ENCODE measurements at regions not wholly inside any gene's neighbourhood (a gene's known extent, or its start where the extent isn't known, plus 50 kb on each side); places are given as distances from the start of the nearest gene placed in this dataset.

DNA sequence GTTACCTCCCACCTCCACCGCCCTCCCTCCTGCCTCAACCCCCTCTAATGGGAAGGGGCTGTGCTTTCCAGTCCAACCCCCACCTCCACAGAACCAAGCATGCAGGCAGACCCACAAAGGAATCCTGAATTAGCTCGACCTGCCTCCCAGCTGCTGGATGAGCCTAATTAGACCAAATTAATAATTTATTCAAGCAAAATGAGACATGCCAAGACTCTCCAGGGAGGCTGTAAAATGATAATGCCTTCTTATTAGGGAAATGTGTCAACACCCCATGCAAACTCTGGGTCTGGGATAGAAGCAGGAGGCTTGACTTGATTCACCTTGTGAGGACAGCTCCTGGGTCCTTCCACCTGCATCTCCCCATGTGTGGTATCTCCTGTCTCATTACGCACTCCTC is 59.4 kb upstream of the HMGXB4 start:
- Histone ChIP-seq H3K4me1 (ENCODE audit: control insufficient read depth in 5 of 5, insufficient read depth in 5 of 5, low read length in 5 of 5) (no peaks in the 10 kb centered on the region), H3K27me3 (ENCODE audit: control insufficient read depth in 5 of 5, insufficient read depth in 4 of 5, low read length in 5 of 5) (peaks cover 0 to 16% (median 6%) of the 10 kb centered on the region in 5 donors), H3K27ac (ENCODE audit: low read depth, low read length) (no peak overlapping the region), H3K9ac (ENCODE audit: low read length in 5 of 5) (no peak overlapping the region), H3K4me3 (ENCODE audit: low read depth in 1 of 5, low read length in 5 of 5) (no peak overlapping the region), H3K9me3 (ENCODE audit: control insufficient read depth in 5 of 5, low read length in 5 of 5) (no peaks in the 10 kb centered on the region), H3K36me3 (ENCODE audit: control insufficient read depth in 5 of 5, insufficient read depth in 5 of 5, low read length in 5 of 5) (no peaks in the 10 kb centered on the region)

DNA sequence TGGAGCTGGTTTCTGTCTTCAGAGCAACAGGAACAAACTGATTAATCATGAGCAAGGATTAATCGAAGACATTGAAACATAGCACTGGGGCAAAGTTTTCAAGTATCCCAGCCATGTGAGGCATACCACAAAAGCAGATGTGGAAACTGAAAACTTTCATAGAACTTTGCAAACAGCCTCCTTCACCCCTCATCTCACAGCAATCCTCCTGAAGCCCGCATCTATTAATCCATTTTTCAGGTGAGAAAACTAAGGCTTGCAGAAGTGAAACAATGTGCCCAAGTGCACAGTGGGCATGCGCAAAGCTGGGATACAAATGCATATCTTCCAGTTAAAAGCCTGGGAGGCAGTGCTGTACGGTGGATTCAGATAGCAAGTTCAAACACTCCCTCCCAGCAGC is 58.6 kb upstream of the HMGXB4 start:
- H3K4me3 ChIP-seq (ENCODE audit: low read depth in 1 of 5, low read length in 5 of 5): no peak overlapping the region
- H3K27ac ChIP-seq (ENCODE audit: low read depth, low read length): no peak overlapping the region
- no peaks in the 10 kb centered on the region for H3K9me3 ChIP-seq (ENCODE audit: control insufficient read depth in 5 of 5, low read length in 5 of 5)
- peaks cover 0 to 16% (median 6%) of the 10 kb centered on the region in 5 donors for H3K27me3 ChIP-seq (ENCODE audit: control insufficient read depth in 5 of 5, insufficient read depth in 4 of 5, low read length in 5 of 5)
- no peaks in the 10 kb centered on the region for H3K4me1 ChIP-seq (ENCODE audit: control insufficient read depth in 5 of 5, insufficient read depth in 5 of 5, low read length in 5 of 5)
- no peaks in the 10 kb centered on the region for H3K36me3 ChIP-seq (ENCODE audit: control insufficient read depth in 5 of 5, insufficient read depth in 5 of 5, low read length in 5 of 5)
- no peak overlapping the region for H3K9ac ChIP-seq (ENCODE audit: low read length in 5 of 5)

DNA sequence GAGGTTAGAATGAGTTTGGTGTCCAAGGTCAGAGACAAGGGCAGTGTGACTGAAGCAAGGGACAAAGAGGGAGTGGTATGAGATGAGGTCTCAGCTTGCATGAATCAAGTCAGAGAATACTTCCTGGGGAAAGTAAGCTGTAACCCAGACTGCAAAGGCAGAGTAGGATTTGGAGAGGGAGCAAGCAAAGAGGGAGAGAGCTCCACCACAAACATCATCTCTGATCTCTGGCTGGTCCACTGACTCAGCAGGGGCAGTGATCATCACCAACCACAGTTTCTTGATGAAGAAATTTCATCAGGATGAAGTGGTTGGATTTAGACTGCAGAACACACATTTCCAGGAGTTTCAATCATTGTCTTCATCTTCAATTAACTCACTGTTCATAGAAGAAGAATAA is 54.9 kb upstream of the HMGXB4 start:
- Histone ChIP-seq H3K27ac (ENCODE audit: low read depth, low read length) (no peak overlapping the region), H3K36me3 (ENCODE audit: control insufficient read depth in 5 of 5, insufficient read depth in 5 of 5, low read length in 5 of 5) (no peaks in the 10 kb centered on the region), H3K9me3 (ENCODE audit: control insufficient read depth in 5 of 5, low read length in 5 of 5) (no peaks in the 10 kb centered on the region), H3K27me3 (ENCODE audit: control insufficient read depth in 5 of 5, insufficient read depth in 4 of 5, low read length in 5 of 5) (peaks cover 0 to 17% (median 10%) of the 10 kb centered on the region in 5 donors), H3K4me3 (ENCODE audit: low read depth in 1 of 5, low read length in 5 of 5) (no peak overlapping the region), H3K9ac (ENCODE audit: low read length in 5 of 5) (no peak overlapping the region), H3K4me1 (ENCODE audit: control insufficient read depth in 5 of 5, insufficient read depth in 5 of 5, low read length in 5 of 5) (no peaks in the 10 kb centered on the region)

DNA sequence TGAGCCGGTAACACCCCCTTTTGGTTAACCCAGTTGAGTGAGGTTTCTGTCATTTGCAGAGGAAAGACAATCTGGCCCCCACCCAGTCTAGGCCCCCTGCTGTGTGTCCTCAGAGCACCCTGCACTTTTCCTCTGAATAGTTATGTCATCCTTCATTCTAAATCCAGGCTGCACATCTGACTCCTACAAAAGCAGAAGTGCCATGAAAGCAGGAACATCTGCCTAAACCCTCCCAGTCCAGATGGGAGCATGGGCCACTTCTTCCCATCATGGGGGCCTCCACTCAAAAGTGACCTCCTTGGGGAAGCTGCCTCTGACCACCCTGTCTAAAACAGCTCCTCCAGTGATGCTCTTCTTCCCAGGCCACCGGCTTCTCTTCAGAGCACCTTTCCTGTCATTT is 53.7 kb upstream of the HMGXB4 start:
- Histone ChIP-seq H3K36me3 (ENCODE audit: control insufficient read depth in 5 of 5, insufficient read depth in 5 of 5, low read length in 5 of 5) (no peaks in the 10 kb centered on the region), H3K9ac (ENCODE audit: low read length in 5 of 5) (no peak overlapping the region), H3K4me3 (ENCODE audit: low read depth in 1 of 5, low read length in 5 of 5) (no peak overlapping the region), H3K27ac (ENCODE audit: low read depth, low read length) (no peak overlapping the region), H3K9me3 (ENCODE audit: control insufficient read depth in 5 of 5, low read length in 5 of 5) (no peaks in the 10 kb centered on the region), H3K27me3 (ENCODE audit: control insufficient read depth in 5 of 5, insufficient read depth in 4 of 5, low read length in 5 of 5) (peaks cover 3 to 13% (median 11%) of the 10 kb centered on the region in 5 donors), H3K4me1 (ENCODE audit: control insufficient read depth in 5 of 5, insufficient read depth in 5 of 5, low read length in 5 of 5) (no peaks in the 10 kb centered on the region)

DNA sequence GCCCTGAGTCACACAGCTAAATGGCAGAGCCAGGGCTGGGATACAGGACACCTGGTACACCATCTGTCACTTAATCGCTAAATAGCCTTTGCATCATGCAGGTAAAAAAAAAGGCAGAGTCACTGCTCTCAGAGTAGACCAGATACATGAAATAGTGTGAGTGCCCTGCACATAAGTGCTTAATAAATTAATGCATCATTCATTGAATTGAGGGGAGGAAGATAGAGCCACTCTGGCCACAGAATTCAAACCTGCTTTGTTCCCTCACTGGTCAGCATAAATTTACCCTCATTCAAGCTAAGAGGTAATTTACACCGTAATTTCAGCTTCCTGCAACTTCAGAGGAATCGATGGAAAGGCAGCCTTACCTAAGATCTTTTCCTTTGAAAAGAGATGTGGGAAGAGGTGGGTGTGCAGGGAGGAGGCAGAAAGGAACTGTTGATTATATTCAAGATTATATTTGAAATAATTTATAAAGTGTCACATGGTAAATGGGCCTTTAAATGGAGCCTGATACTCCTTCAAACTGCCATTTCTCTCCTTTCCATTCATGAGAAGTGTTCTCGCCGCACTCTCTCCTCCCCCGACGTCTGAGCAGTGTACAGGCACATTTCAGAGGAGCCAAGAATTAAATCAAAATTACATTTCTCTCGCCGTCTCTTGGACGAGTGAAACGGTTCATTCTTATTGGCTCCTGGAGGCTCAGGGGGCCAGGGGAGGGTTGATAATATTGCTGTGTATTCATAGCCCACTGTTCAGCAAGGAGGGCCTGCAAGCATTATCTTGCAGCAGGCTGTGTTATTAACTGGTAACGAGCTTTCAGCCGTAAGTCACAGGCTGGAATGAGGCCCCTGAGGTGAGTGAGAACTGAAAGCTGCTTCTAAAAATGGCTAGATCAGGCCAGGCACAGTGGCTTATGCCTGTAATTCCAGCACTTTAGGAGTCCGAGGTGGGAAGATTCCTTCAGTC is 52.2 kb upstream of the HMGXB4 start:
- H3K27ac ChIP-seq (ENCODE audit: low read depth, low read length): no peak overlapping the region
- no peaks in the 10 kb centered on the region for H3K9me3 ChIP-seq (ENCODE audit: control insufficient read depth in 5 of 5, low read length in 5 of 5)
- no peaks in the 10 kb centered on the region for H3K36me3 ChIP-seq (ENCODE audit: control insufficient read depth in 5 of 5, insufficient read depth in 5 of 5, low read length in 5 of 5)
- H3K9ac ChIP-seq (ENCODE audit: low read length in 5 of 5): no peak overlapping the region
- peaks cover 3 to 11% (median 7%) of the 10 kb centered on the region in 5 donors for H3K27me3 ChIP-seq (ENCODE audit: control insufficient read depth in 5 of 5, insufficient read depth in 4 of 5, low read length in 5 of 5)
- H3K4me1 ChIP-seq (ENCODE audit: control insufficient read depth in 5 of 5, insufficient read depth in 5 of 5, low read length in 5 of 5): no peaks in the 10 kb centered on the region
- no peak overlapping the region for H3K4me3 ChIP-seq (ENCODE audit: low read depth in 1 of 5, low read length in 5 of 5)

DNA sequence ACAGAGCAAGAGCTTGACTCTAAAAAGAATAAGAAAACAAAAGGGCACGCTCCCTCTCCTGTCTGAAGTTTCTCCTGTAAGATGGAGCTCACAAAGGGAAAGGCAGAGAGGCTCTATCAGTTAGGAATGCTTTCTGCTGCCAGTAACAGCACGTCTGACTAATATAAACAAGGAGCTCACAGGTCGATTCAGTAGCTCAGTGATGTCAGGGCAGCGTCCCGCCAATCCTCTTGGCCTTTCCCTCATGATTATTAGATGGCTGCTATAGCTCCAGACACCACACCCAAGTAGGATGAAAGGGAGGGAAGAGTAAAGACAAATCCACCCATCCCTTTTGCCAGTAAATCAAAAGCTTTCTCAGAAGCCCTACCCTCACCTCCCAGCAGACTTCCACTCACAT is 51.3 kb upstream of the HMGXB4 start:
- H3K36me3 ChIP-seq (ENCODE audit: control insufficient read depth in 5 of 5, insufficient read depth in 5 of 5, low read length in 5 of 5): no peaks in the 10 kb centered on the region
- H3K9ac ChIP-seq (ENCODE audit: low read length in 5 of 5): no peak overlapping the region
- no peak overlapping the region for H3K4me3 ChIP-seq (ENCODE audit: low read depth in 1 of 5, low read length in 5 of 5)
- no peaks in the 10 kb centered on the region for H3K4me1 ChIP-seq (ENCODE audit: control insufficient read depth in 5 of 5, insufficient read depth in 5 of 5, low read length in 5 of 5)
- no peak overlapping the region for H3K27ac ChIP-seq (ENCODE audit: low read depth, low read length)
- H3K27me3 ChIP-seq (ENCODE audit: control insufficient read depth in 5 of 5, insufficient read depth in 4 of 5, low read length in 5 of 5): peaks cover 6 to 11% (median 10%) of the 10 kb centered on the region in 5 donors
- no peaks in the 10 kb centered on the region for H3K9me3 ChIP-seq (ENCODE audit: control insufficient read depth in 5 of 5, low read length in 5 of 5)

DNA sequence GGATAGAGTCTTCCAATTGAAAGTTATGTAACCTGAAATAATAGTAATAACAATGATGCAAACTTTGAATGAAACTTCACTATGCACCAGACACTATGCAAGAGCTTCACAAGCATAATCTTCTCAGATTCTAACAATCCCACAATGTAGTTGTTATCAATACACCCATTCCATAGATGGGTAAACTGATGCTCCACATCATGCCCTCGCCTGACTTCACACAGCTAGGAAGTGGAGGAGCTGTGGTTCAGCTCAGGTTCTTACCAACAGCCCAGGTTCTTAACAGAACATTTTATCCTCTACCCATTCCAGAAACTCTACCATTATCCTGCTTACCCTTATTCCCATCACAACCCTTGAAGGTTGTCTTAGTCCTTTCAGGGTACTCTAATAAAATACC is 50.4 kb upstream of the HMGXB4 start:
- Histone ChIP-seq H3K4me3 (ENCODE audit: low read depth in 1 of 5, low read length in 5 of 5) (no peak overlapping the region), H3K27me3 (ENCODE audit: control insufficient read depth in 5 of 5, insufficient read depth in 4 of 5, low read length in 5 of 5) (peaks cover 8 to 14% (median 11%) of the 10 kb centered on the region in 5 donors), H3K9me3 (ENCODE audit: control insufficient read depth in 5 of 5, low read length in 5 of 5) (no peaks in the 10 kb centered on the region), H3K27ac (ENCODE audit: low read depth, low read length) (no peak overlapping the region), H3K9ac (ENCODE audit: low read length in 5 of 5) (no peak overlapping the region), H3K36me3 (ENCODE audit: control insufficient read depth in 5 of 5, insufficient read depth in 5 of 5, low read length in 5 of 5) (no peaks in the 10 kb centered on the region), H3K4me1 (ENCODE audit: control insufficient read depth in 5 of 5, insufficient read depth in 5 of 5, low read length in 5 of 5) (no peaks in the 10 kb centered on the region)

All from subcutaneous abdominal adipose tissue (tissue), 5 donors.